Fibroblast of lung (primary cell): ENCODE measurements at regions not wholly inside any gene's neighbourhood (a gene's known extent, or its start where the extent isn't known, plus 50 kb on each side); places are given as distances from the start of the nearest gene placed in this dataset.

Source experiments
- DNase-seq, 2 donors: peaks; one replicate each; pipeline versions ENCODE4 v3.0.0 to v3.0.0-alpha.2; 2010; ENCODE audit warnings: low read depth in 2 of 2
- H2AFZ ChIP-seq: 2 replicates; pipeline ENCODE4 v1.5.1; 2012; ENCODE audit warnings: low read length, control low read depth, inconsistent platforms
- H3K27ac ChIP-seq: 2 replicates; pipeline ENCODE4 v1.5.1; 2011; ENCODE audit warnings: low read length, control low read depth; ENCODE audit not compliant: insufficient read depth
- H3K27me3 ChIP-seq: 2 replicates; pipeline ENCODE4 v1.5.1; 2011; ENCODE audit warnings: mild to moderate bottlenecking, low read length; ENCODE audit not compliant: control insufficient read depth, insufficient read depth
- H3K36me3 ChIP-seq: 2 replicates; pipeline ENCODE4 v1.5.1; 2011; ENCODE audit warnings: low read length; ENCODE audit not compliant: control insufficient read depth, insufficient read depth
- H3K4me1 ChIP-seq: 2 replicates; pipeline ENCODE4 v1.5.1; 2011; ENCODE audit warnings: low read length; ENCODE audit not compliant: control insufficient read depth, insufficient read depth; ENCODE audit errors: extremely low read depth
- H3K4me2 ChIP-seq: 2 replicates; pipeline ENCODE4 v1.5.1; 2011; ENCODE audit warnings: low read length, control low read depth; ENCODE audit not compliant: insufficient read depth; ENCODE audit errors: extremely low read depth
- H3K4me3 ChIP-seq, 4 experiments: fragments of 200-600 bp in 1 of 4; sonication (generic) in 1 of 4; replicated peaks in 1 of 4; 2 replicates each; pipeline ENCODE4 v1.5.1; 2011 to 2016; ENCODE audit warnings: low read length in 4 of 4, low read depth in 3 of 4, mild to moderate bottlenecking in 3 of 4, control low read depth in 2 of 4, inconsistent platforms in 1 of 4, mixed read lengths in 1 of 4; ENCODE audit not compliant: insufficient read depth in 1 of 4; ENCODE audit errors: control extremely low read depth in 1 of 4
- H3K79me2 ChIP-seq: 2 replicates; pipeline ENCODE4 v1.5.1; 2012; ENCODE audit warnings: mild to moderate bottlenecking, low read length, inconsistent platforms; ENCODE audit not compliant: control insufficient read depth, insufficient read depth
- H3K9ac ChIP-seq: 2 replicates; pipeline ENCODE4 v1.5.1; 2011; ENCODE audit warnings: mild to moderate bottlenecking, low read length, control low read depth; ENCODE audit not compliant: insufficient read depth
- H3K9me3 ChIP-seq: 2 replicates; pipeline ENCODE4 v1.5.1; 2012; ENCODE audit warnings: low read depth, low read length; ENCODE audit not compliant: control insufficient read depth, insufficient read depth
- H4K20me1 ChIP-seq: 2 replicates; pipeline ENCODE4 v1.5.1; 2011; ENCODE audit warnings: low read length; ENCODE audit not compliant: control insufficient read depth, insufficient read depth; ENCODE audit errors: extremely low read depth
- CTCF ChIP-seq, 2 donors: IDR thresholded peaks in 1 of 2; conservative IDR thresholded peaks in 1 of 2; 1 replicate in 1 of 2; 2 replicates in 1 of 2; pipeline ENCODE4 v1.5.1; 2011 to 2012; ENCODE audit warnings: low read length in 2 of 2, control low read depth in 1 of 2, inconsistent platforms in 1 of 2, low read depth in 1 of 2, mild to moderate bottlenecking in 1 of 2
- EZH2 ChIP-seq: IDR thresholded peaks from 2 replicates; pipeline ENCODE4 v1.5.1; 2012; ENCODE audit warnings: low read length, control low read depth, mild to moderate bottlenecking; ENCODE audit errors: missing control alignments

GRCh38 chrX:122566401-122566800 lies 617.7 kb upstream of the GRIA3 start:
- H3K4me1 ChIP-seq, result no peaks in the 10 kb centered on the region
- no peaks in the 10 kb centered on the region for H4K20me1 ChIP-seq
- H3K4me3 ChIP-seq, result no peak overlapping the region
- no peak overlapping the region for H3K9ac ChIP-seq
- no peaks in the 10 kb centered on the region for H3K27me3 ChIP-seq
- no peaks in the 10 kb centered on the region for H3K79me2 ChIP-seq
- H3K36me3 ChIP-seq, result no peaks in the 10 kb centered on the region
- H3K9me3 ChIP-seq, result no peaks in the 10 kb centered on the region
- H2AFZ ChIP-seq, result no peak overlapping the region
- no peak overlapping the region for H3K27ac ChIP-seq
- H3K4me2 ChIP-seq, result no peak overlapping the region
- no peak for DNase-seq
- no peak for TF ChIP-seq CTCF (conservative IDR thresholded peaks at IDR 0.05 in 1 of 2, IDR thresholded peaks at IDR 0.05 in 1 of 2; ENCODE audit: low read depth in 1 of 2, low read length in 2 of 2)
- TF ChIP-seq EZH2, result no peak

- H2AFZ ChIP-seq, result no peak overlapping the region
- H3K9me3 ChIP-seq, result no peaks in the 10 kb centered on the region
- H3K79me2 ChIP-seq, result no peaks in the 10 kb centered on the region
- no peaks in the 10 kb centered on the region for H4K20me1 ChIP-seq
- no peak overlapping the region for H3K4me3 ChIP-seq
- H3K4me2 ChIP-seq, result no peak overlapping the region
- peak in 1 of 2 donors; percentile 79 for DNase-seq
- no peaks in the 10 kb centered on the region for H3K27me3 ChIP-seq
- no peak for TF ChIP-seq EZH2
- TF ChIP-seq CTCF (conservative IDR thresholded peaks at IDR 0.05 in 1 of 2, IDR thresholded peaks at IDR 0.05 in 1 of 2; ENCODE audit: low read depth in 1 of 2, low read length in 2 of 2), result no peak
- H3K36me3 ChIP-seq, result no peaks in the 10 kb centered on the region
- H3K4me1 ChIP-seq, result no peaks in the 10 kb centered on the region
- no peak overlapping the region for H3K9ac ChIP-seq
- no peak overlapping the region for H3K27ac ChIP-seq
Observed at GRCh38 chrX:122567911-122568310, 616.2 kb upstream of the GRIA3 start.

- Histone ChIP-seq H3K9ac (no peak overlapping the region), H3K27me3 (no peaks in the 10 kb centered on the region), H3K4me3 (no peak overlapping the region), H3K4me2 (no peak overlapping the region), H4K20me1 (no peaks in the 10 kb centered on the region), H3K79me2 (no peaks in the 10 kb centered on the region), H3K9me3 (no peaks in the 10 kb centered on the region), H3K27ac (no peak overlapping the region), H3K36me3 (no peaks in the 10 kb centered on the region), H3K4me1 (no peaks in the 10 kb centered on the region), H2AFZ (no peak overlapping the region)
- DNase-seq, result peak; percentile 16 to 67
- no peak for TF ChIP-seq EZH2
- no peak for TF ChIP-seq CTCF (conservative IDR thresholded peaks at IDR 0.05 in 1 of 2, IDR thresholded peaks at IDR 0.05 in 1 of 2; ENCODE audit: low read depth in 1 of 2, low read length in 2 of 2)
Observed at GRCh38 chrX:122572461-122572860, 611.6 kb upstream of the GRIA3 start.
